Ascending aorta (tissue), 2 donors: ENCODE measurements at regions not wholly inside any gene's neighbourhood (a gene's known extent, or its start where the extent isn't known, plus 50 kb on each side); places are given as distances from the start of the nearest gene placed in this dataset.

Experiments
- DNase-seq, 2 donors: peaks; one replicate each; pipeline ENCODE4 v3.0.0-alpha.2; 2019; ENCODE audit warnings: low spot score in 2 of 2
- H3K27ac ChIP-seq, 2 donors: fragments of 200-600 bp; sonication (generic); one replicate each; pipeline ENCODE4 v1.5.1; 2016 to 2017; ENCODE audit warnings: mild to moderate bottlenecking in 1 of 2
- H3K27me3 ChIP-seq: fragments of 200-600 bp; sonication (generic); one replicate; pipeline ENCODE4 v1.5.1; 2017
- H3K36me3 ChIP-seq, 2 donors: fragments of 200-600 bp; sonication (generic); one replicate each; pipeline ENCODE4 v1.5.1; 2016
- H3K4me1 ChIP-seq, 2 donors: fragments of 200-600 bp; sonication (generic); one replicate each; pipeline ENCODE4 v1.5.1; 2016 to 2017; ENCODE audit warnings: mild to moderate bottlenecking in 1 of 2
- H3K4me3 ChIP-seq, 2 donors: fragments of 200-600 bp; sonication (generic); one replicate each; pipeline ENCODE4 v1.5.1; 2016 to 2017; ENCODE audit warnings: mild to moderate bottlenecking in 1 of 2
- H3K9me3 ChIP-seq, 2 donors: fragments of 200-600 bp; sonication (generic); one replicate each; pipeline ENCODE4 v1.5.1; 2016
- CTCF ChIP-seq, 3 experiments: fragments of 200-600 bp in 2 of 3; fragments of 450-650 bp in 1 of 3; sonication (generic) in 2 of 3; IDR thresholded peaks; one replicate each; pipeline ENCODE4 v1.5.1; 2016 to 2019; ENCODE audit warnings: antibody characterized with exemption in 3 of 3, mild to moderate bottlenecking in 1 of 3, moderate library complexity in 1 of 3
- intact Hi-C: fragments of 100-400 bp; cut with DNase I; formaldehyde crosslinking; loops from one replicate; pipeline ENCODE4 v1.15.1; 2023

DNA sequence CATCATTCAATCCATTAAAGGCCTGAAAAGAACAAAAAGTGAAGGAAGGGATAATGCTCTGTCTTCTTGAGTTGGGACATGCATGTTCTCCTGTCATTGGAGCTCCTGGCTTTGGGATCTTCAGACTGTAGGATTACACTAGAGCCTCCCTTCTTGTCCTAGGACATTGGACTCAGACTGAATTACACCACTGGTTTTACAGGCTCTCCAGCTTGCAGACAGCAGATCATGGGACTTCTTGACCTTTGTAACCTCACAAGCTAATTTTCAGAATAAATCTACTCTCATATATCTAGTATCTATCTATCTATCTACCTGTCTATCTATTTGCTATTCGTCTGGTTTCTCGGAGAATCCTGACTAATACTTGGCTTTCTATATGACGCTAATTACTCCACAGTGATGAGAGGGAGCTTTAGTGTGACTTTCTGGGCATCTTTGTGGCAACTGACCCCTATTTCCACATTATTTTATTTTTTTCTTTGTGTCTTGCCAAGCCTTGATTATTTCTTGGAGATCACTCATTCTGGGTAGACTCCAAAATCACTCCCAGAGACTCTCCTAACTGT lies 151.9 kb upstream of the ZNF184 start:
- H3K27ac ChIP-seq = no peak overlapping the region
- no peak for TF ChIP-seq CTCF (IDR thresholded peaks at IDR 0.05)
- no peaks in the 10 kb centered on the region for H3K27me3 ChIP-seq

GRCh38 chr6:27623103-27623502 lies 150.2 kb upstream of the ZNF184 start:
- Histone ChIP-seq H3K9me3 (no peaks in the 10 kb centered on the region), H3K36me3 (no peaks in the 10 kb centered on the region), H3K27me3 (no peaks in the 10 kb centered on the region), H3K4me3 (no peak overlapping the region), H3K4me1 (no peaks in the 10 kb centered on the region), H3K27ac (no peak overlapping the region)
- no peak for DNase-seq
- intact Hi-C loops = no loop called here
- no peak for TF ChIP-seq CTCF (IDR thresholded peaks at IDR 0.05)

More for the DNA sequence above, 151.9 kb upstream of the ZNF184 start:
- no peak overlapping the region for H3K4me3 ChIP-seq
- intact Hi-C loops = no loop called here
- no peaks in the 10 kb centered on the region for H3K36me3 ChIP-seq
- H3K9me3 ChIP-seq = no peaks in the 10 kb centered on the region
- H3K4me1 ChIP-seq = no peaks in the 10 kb centered on the region
- DNase-seq = no peak

DNA sequence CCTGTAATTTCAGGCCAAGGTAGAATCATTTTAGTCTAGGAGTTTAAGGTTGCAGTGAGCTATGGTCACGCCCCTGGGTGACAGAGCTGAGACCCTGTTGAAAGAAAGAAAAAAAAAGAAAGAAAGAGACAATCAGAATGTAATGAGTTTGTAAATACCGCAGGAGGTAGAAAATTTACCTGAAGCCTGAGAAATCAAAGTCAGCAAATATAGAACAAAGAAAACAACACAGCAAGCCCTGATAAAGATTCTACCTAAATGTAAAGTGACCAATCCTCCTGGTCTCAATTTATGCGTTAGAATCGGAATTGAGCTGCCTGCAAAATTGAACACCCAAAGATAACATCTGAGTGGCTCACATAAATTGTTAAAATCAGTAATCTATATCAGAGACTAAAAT lies 146.5 kb upstream of the ZNF184 start:
- H3K9me3 ChIP-seq = no peaks in the 10 kb centered on the region
- no peak for DNase-seq
- no peak for TF ChIP-seq CTCF (IDR thresholded peaks at IDR 0.05)
- intact Hi-C loops = no loop called here
- no peaks in the 10 kb centered on the region for H3K36me3 ChIP-seq
- no peaks in the 10 kb centered on the region for H3K27me3 ChIP-seq
- no peak overlapping the region for H3K27ac ChIP-seq
- H3K4me1 ChIP-seq = peaks cover 0 to 3% of the 10 kb centered on the region in 2 donors
- H3K4me3 ChIP-seq = no peak overlapping the region

DNA sequence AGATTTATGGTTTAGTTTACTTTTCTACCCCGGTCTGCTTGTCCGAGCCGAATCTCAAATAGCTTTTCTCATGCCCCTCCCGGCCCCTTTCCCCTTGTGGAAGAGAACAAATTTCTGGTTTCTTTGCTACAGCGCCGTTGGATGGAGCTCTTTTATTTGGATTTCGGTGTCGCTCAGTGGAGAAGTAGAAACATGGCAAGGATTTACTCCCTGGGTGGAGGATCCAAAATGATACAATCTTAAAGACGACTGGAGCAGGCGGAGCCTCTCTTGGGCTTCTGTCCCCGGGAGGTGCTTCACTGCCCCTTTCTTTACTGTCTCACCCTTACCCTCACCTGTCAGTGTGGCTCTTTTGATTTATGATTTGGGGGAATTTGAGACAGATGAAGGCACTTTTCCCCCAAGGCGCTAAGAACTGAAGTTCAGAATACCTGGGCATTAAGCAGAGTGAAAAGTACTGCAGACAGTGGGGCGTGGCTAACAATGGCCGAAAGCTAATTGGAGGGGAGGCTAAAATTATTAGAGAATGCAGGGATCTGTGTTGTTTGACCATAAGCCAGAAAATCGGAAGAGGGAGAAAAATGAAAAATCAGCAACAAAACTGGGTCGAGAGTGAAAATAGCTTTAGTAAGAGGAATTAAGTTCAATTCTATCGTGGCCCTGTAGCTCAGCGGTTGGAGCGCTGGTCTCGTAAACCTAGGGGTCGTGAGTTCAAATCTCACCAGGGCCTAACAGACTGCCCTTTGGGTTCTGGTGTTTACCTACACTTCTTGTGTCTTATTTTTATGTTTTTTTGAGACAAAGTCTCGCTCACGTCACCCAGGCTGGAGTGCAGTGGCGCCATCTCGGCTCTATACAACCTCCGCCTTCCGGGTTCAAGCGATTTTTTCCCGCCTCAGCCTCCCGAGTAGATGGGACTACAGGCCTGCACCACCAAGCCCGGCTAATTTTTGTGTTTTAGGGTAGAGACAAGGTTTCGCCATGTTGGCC lies 145.1 kb upstream of the ZNF184 start:
- Histone ChIP-seq H3K27me3 (no peaks in the 10 kb centered on the region), H3K4me1 (peaks cover 0 to 3% of the 10 kb centered on the region in 2 donors), H3K36me3 (no peaks in the 10 kb centered on the region), H3K27ac (no peak overlapping the region), H3K9me3 (no peaks in the 10 kb centered on the region), H3K4me3 (peak overlapping the region; percentile 26 to 33)
- DNase-seq = no peak
- TF ChIP-seq CTCF (IDR thresholded peaks at IDR 0.05) = no peak
- intact Hi-C loops = no loop called here

DNA sequence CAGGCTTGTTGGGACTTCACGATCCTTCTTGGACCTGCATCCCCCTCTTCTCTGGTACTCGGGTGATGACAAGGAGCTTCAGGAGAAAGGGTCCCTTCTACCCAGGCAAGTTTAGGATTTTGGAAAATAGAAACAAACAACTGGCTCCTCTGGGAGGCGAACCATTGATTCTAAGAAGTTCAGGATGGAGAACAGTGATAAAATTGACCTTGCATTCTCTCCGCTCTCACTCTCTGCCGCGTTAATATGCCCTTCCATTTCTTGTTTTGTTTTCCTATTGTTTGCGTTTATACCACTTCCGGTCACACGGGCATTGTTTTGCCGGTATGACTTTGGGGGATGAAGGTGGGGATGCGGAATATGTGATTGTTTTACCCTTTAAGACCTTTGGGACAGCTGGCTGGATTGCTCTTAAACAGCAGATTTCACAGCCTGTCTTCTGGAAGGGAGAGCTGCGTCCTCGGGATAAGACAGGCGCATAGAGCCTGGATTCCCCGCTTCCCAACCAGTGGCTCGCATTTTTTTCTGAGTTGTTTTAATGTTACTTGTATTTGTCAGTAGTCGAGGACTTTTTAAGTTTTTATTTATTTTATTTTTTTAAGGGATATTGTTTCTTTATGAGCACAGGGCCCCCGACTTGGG lies 144.3 kb upstream of the ZNF184 start:
- H3K27me3 ChIP-seq = no peaks in the 10 kb centered on the region
- TF ChIP-seq CTCF (IDR thresholded peaks at IDR 0.05) = no peak

More for the DNA sequence above, 144.3 kb upstream of the ZNF184 start:
- peaks cover 0 to 3% of the 10 kb centered on the region in 2 donors for H3K4me1 ChIP-seq
- no peak for DNase-seq
- intact Hi-C loops = no loop called here
- no peaks in the 10 kb centered on the region for H3K9me3 ChIP-seq
- H3K4me3 ChIP-seq = peak overlapping the region; percentile 26 to 33
- H3K27ac ChIP-seq = no peak overlapping the region
- no peaks in the 10 kb centered on the region for H3K36me3 ChIP-seq
